HK-2 (cell line): ENCODE measurements at regions not wholly inside any gene's neighbourhood (a gene's known extent, or its start where the extent isn't known, plus 50 kb on each side); places are given as distances from the start of the nearest gene placed in this dataset.
"Not testable (repeated sequence)": the region's sequence is repeated elsewhere in the genome, so short reads cannot be mapped to it uniquely, and the experiment has no call there.

ENCODE experiments used
- DNase-seq: peaks from one replicate; pipeline ENCODE4 v3.0.0-alpha.2; 2018; ENCODE audit not compliant: unreplicated experiment

GRCh38 chr5:167261309-167262100 is 1029.9 kb upstream of the WWC1 start:
- no peak for DNase-seq

GRCh38 chr5:167263185-167263584 is 1028.3 kb upstream of the WWC1 start:
- no peak for DNase-seq

- DNase-seq: no peak
Measured at GRCh38 chr5:167264348-167264747, 1027.1 kb upstream of the WWC1 start.

- DNase-seq: no peak
Measured at GRCh38 chr5:167268337-167268736, 1023.1 kb upstream of the WWC1 start.

- no peak for DNase-seq
Measured at GRCh38 chr5:167269146-167269545, 1022.3 kb upstream of the WWC1 start.

- no peak for DNase-seq
Measured at GRCh38 chr5:167271081-167271480, 1020.4 kb upstream of the WWC1 start.

- DNase-seq: no peak
Measured at GRCh38 chr5:167271511-167271910, 1019.9 kb upstream of the WWC1 start.

GRCh38 chr5:167280111-167280510 is 1011.3 kb upstream of the WWC1 start:
- no peak for DNase-seq

GRCh38 chr5:167281925-167282324 is 1009.5 kb upstream of the WWC1 start:
- DNase-seq: no peak

- no peak for DNase-seq
Measured at GRCh38 chr5:167283691-167284090, 1007.8 kb upstream of the WWC1 start.

GRCh38 chr5:167284222-167284890 is 1007.1 kb upstream of the WWC1 start:
- DNase-seq: no peak

- DNase-seq: no peak
Measured at GRCh38 chr5:167285591-167285990, 1005.9 kb upstream of the WWC1 start.

- no peak for DNase-seq
Measured at GRCh38 chr5:167286891-167287290, 1004.6 kb upstream of the WWC1 start.

- DNase-seq: no peak
Measured at GRCh38 chr5:167290478-167290877, 1001.0 kb upstream of the WWC1 start.

GRCh38 chr5:167294882-167295680 is 996.4 kb upstream of the WWC1 start:
- DNase-seq: no peak

- DNase-seq: no peak
Measured at GRCh38 chr5:167295681-167296005, 995.8 kb upstream of the WWC1 start.

GRCh38 chr5:167296066-167296465 is 995.4 kb upstream of the WWC1 start:
- DNase-seq: no peak

GRCh38 chr5:167296661-167297060 is 994.8 kb upstream of the WWC1 start:
- no peak for DNase-seq

- not testable (repeated sequence) for DNase-seq
Measured at GRCh38 chr5:167299861-167300260, 991.6 kb upstream of the WWC1 start.

- DNase-seq: no peak
Measured at GRCh38 chr5:167303582-167303981, 987.9 kb upstream of the WWC1 start.

- DNase-seq: no peak
Measured at GRCh38 chr5:167304834-167305469, 986.5 kb upstream of the WWC1 start.

- DNase-seq: no peak
Measured at GRCh38 chr5:167305591-167306213, 985.7 kb upstream of the WWC1 start.
